Thyroid gland (tissue), 4 donors: ENCODE measurements at regions not wholly inside any gene's neighbourhood (a gene's known extent, or its start where the extent isn't known, plus 50 kb on each side); places are given as distances from the start of the nearest gene placed in this dataset.

Experiments used
- POLR2A ChIP-seq, 2 donors: fragments of 450-650 bp; IDR thresholded peaks; one replicate each; pipeline ENCODE4 v1.6.1; 2017; ENCODE audit warnings: antibody characterized with exemption in 2 of 2, mild to moderate bottlenecking in 2 of 2, moderate library complexity in 1 of 2
- TF ChIP-seq, protein P1 (sequence below), 6 experiments: fragments of 200-600 bp in 3 of 6; fragments of 450-650 bp in 3 of 6; sonication (generic) in 3 of 6; IDR thresholded peaks; one replicate each; pipeline ENCODE4 v1.5.1; 2016 to 2019; ENCODE audit warnings: antibody characterized with exemption in 6 of 6, mild to moderate bottlenecking in 2 of 6, inconsistent platforms in 1 of 6, moderate library complexity in 1 of 6

DNA sequence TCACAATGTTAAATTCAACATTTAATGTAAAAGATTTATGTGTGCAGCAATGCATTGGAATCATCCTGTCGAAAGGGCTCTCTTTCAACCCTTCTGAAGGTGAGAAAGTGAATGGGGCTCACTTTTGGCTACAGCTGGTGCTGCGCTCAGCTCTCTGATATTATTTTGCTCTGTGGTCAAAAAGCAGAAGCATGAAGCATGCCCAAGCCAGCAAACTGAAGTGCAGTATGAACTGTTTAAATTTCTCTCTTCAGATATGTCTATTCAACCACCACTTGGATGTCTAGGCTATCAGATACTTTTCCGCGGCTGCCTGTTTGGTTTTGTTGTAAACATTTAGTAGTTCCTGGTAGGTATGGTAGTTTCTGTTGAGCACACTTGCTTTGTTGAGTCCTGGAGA lies 216.9 kb upstream of the TMPRSS15 start:
- TF ChIP-seq, protein P1, sequence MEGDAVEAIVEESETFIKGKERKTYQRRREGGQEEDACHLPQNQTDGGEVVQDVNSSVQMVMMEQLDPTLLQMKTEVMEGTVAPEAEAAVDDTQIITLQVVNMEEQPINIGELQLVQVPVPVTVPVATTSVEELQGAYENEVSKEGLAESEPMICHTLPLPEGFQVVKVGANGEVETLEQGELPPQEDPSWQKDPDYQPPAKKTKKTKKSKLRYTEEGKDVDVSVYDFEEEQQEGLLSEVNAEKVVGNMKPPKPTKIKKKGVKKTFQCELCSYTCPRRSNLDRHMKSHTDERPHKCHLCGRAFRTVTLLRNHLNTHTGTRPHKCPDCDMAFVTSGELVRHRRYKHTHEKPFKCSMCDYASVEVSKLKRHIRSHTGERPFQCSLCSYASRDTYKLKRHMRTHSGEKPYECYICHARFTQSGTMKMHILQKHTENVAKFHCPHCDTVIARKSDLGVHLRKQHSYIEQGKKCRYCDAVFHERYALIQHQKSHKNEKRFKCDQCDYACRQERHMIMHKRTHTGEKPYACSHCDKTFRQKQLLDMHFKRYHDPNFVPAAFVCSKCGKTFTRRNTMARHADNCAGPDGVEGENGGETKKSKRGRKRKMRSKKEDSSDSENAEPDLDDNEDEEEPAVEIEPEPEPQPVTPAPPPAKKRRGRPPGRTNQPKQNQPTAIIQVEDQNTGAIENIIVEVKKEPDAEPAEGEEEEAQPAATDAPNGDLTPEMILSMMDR (IDR thresholded peaks at IDR 0.05): no peak
- no peak for TF ChIP-seq POLR2A (IDR thresholded peaks at IDR 0.05)
